Activated CD4-positive, alpha-beta T cell treated with anti-CD3 and anti-CD28 coated beads for 1 hour (primary cell): ENCODE measurements at regions not wholly inside any gene's neighbourhood (a gene's known extent, or its start where the extent isn't known, plus 50 kb on each side); places are given as distances from the start of the nearest gene placed in this dataset.

Source experiments
- DNase-seq: peaks from one replicate; pipeline ENCODE4 v3.0.0-alpha.2; 2020

DNA sequence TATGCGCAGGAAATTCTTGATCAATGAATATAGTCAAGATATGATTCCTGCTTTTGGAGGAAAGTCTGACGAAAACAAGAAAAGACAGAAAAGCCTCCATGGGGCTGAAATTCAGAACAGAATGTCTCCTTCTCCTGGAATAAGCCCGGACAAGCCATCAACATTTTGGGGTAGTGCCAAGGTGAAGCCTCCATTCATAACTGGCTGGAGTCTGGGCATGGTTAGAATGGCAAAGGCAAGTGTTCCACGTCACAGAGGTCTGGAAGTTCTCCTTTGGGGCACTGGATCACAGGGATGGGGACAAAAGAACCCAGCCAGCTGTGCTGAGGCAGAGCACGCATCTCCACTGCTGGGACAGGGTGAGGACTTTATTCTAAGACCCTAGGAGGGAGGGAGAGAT, 505.7 kb downstream of the CMPK2 start:
- DNase-seq, result no peak

- DNase-seq, result no peak
These were observed 502.8 kb downstream of the CMPK2 start for GRCh38 chr2:6362671-6363450.

- DNase-seq, result no peak
These were observed 497.4 kb downstream of the CMPK2 start for GRCh38 chr2:6368281-6368680.

- no peak for DNase-seq
These were observed 496.4 kb downstream of the CMPK2 start for GRCh38 chr2:6369266-6369665.

- DNase-seq, result no peak
These were observed 494.8 kb downstream of the CMPK2 start for GRCh38 chr2:6370753-6371551.

DNA sequence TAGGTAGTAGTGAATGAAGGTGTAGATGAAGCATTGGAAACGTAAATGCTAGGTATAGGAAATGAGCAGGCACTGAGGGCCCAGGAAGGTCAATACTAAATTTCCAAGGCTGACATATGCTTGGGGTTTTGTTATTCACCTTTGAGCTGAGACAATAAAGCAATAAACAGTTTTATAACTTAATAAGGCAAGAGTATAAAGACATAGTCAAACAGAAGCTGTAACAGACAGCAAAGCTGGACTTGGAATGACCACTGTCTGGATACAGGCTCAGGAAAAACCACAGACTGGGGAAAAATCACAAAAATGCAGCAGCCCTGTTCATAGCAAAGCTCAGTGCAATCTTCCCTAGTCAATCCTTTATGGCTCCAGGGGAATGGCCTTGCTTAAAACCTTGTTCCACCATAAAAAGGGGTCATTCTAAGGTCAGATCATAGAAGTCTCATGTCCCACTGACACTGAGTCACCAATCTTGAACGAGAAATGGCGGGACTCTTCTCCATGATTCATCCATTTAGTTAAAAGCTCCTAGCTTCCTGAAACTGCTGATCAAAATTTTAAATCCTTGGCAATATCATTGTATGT, 493.3 kb downstream of the CMPK2 start:
- no peak for DNase-seq

DNA sequence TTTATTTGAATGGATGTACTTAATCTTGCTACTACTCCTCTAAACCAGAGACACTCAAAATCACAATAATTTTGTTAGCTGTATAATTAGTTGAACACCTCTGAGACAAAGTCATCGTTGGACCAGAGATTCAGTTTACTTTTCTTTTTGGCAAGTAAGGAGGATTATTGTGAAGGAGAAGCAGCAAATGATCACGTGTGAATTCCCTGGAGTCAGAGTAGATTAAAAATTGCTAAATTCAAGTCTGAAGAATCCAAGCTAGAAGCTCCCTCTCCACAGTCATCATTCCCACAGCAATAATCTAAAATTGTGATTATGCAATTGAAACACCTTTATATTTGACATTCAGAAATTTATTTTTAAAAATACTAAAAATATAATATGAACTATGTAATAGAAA, 484.4 kb downstream of the CMPK2 start:
- no peak for DNase-seq

DNA sequence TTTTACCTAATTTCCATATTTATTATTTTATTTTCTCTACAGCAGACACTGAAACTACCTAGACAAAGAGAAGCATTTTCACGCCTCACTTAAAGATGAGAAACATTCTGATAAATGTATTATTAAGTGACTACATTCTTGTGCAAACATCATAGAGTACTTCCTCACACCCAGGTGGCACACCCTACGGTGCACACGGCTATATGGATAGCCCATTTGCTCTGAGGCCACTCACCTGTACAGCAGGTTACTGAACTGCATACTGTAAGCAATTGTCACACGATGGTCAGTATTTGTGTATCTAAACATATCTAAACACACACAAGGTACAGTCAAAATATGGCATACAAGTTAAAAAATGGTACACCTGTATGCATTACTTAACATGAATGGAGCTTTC, 481.4 kb downstream of the CMPK2 start:
- no peak for DNase-seq

DNA sequence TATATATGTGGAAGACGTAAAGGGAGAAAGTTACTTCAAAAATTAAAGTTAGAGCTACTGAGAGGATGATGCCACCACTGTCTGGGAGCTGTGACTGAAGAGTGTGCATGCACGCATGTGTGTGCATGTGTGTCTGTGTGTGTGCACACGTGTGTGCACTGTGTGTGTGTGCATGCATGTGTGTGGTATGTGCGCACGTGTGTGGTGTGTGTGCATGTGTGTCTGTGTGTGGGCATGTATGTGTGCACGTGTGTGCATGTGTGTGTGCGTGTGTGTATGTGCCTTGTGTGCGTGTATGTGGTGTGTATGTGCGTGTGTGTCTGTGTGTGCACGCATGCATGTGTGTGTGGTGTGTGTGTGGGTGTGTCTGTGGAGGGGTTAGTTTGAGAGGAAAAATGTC, 473.4 kb downstream of the CMPK2 start:
- no peak for DNase-seq

DNA sequence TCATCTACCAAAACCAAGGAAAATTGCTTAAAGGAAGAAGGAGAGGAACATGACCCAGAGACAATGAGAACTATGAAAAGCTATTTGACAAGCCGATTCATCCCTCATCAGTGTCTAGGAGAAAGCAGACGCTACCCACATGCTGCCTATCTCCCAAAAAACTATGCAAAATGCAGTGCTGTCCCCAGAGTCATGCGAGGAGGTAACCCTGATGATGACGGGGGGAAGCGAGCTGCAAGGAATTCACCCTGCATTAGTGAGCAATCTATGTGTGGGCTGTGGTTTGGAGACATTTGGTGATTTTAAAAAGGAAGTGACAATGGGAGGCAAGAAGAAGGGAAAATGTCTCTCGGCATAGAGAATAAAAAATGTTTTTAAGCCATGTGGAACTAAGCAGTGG, 472.7 kb downstream of the CMPK2 start:
- DNase-seq, result no peak

DNA sequence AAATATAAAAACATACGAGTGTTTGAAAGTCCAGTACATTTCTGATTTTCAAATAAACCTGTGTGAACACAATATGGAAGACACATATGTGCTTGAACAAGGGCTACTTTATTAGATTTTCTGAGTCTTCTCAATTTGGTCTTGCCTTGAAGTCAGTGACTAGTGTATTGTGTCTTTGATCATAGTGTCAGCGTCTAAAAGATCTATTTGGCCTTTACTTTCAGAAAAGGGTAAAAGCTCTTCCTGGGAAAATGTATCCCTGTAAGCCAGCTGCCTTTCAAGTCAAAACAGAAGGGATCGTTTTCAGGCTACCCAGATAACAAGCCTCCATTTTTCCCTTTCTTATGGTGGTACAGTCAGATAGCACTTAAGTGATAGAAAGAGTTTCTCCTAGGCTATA, 471.9 kb downstream of the CMPK2 start:
- no peak for DNase-seq

DNA sequence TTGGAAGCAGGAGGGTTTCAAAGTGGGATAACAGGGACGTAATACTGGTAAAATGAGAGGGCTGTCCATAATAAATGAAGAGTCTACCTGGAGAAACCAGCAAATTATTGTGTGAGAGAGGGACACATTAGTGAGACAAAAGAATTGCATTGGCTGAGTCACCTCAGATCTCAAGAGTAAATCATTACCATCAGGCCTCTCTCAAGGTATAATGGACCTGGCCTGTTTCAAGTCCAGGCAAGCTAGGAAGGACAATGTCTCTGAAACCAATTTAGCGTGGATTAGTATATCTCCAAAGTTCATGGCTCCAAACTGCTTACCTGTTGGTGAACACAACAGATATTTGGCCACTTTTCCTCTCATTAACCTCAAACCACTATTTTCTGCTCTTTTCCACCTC, 471.4 kb downstream of the CMPK2 start:
- DNase-seq, result no peak

DNA sequence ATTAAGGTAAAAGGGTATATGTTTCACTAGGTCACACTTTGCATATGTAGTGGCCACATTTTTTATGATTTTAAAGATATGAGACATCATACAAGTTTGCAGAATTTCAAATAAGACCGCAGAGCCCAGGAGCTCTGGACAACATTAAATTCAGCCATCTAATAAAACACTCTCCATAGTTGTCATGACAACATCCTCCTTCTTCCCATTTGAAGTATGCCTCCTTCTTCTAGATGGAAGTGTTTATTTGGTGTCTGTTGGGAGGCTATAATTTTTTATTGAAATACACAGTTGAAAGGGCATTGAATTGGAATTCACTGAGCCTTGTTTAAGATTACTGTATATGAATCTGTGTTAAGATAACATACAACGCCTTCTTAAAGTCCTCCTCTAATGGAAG, 467.3 kb downstream of the CMPK2 start:
- DNase-seq, result no peak

DNA sequence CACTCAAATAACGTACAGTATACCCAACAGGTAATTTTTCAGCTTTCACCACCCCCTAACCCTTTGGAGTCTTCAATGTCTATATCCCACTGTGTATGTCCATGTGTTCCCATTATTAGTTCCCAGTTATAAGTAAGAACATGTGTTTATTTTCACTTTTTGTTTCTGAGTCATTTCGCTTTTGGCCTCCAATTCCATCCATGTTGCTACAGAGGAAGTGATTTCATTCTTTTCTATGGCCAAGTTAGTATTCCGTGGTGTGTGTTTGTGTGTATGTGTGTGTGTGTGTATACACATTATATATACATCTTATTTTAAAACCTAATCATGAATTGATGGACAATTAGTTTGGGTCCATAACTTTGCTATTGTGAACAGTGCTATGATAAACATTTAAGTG, 464.4 kb downstream of the CMPK2 start:
- no peak for DNase-seq

GRCh38 chr2:6408057-6408456, 457.6 kb downstream of the CMPK2 start:
- no peak for DNase-seq

- no peak for DNase-seq
These were observed 455.4 kb downstream of the CMPK2 start for GRCh38 chr2:6410313-6410712.

GRCh38 chr2:6412533-6413091, 453.1 kb downstream of the CMPK2 start:
- no peak for DNase-seq

DNA sequence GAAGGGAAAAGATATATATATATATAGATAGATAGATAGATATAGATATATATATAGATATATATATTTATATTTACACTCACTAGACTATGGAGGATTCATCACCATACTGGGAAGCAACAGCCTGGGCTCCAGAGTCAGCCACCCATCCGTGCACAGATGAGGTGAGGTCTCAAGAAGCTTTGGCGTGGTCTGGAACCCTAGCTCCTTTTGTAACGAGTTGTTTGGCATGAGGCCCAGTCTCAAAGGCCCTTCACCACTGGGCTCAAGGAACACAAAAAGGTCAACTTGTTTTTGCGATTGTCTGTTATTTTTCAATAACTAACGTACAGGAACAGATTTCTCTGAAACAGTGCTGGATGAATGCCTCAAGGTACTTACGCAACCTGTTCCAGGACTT, 448.7 kb downstream of the CMPK2 start:
- no peak for DNase-seq

- no peak for DNase-seq
These were observed 447.4 kb downstream of the CMPK2 start for GRCh38 chr2:6418291-6418690.

GRCh38 chr2:6421138-6421730, 444.5 kb downstream of the CMPK2 start:
- DNase-seq, result no peak

DNA sequence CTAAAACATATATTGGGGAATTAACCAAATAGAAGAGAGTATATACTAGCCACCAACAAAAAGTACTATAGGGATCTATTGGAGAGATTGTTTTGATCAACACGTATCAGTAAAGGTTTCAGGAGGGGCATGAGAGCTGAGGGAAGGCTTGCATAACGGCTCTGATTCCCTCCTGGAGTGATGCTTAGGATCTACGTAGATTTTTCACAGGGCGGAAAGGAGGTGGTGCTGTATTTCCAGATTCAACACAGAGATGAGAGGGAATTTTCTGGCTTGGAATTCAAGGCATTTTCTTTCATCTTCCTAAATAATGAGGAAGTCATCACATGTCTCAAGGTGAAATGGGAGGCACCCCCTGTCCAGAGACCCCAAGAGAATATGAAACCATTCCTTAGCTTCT, 443.8 kb downstream of the CMPK2 start:
- DNase-seq, result no peak

GRCh38 chr2:6423157-6423556, 442.6 kb downstream of the CMPK2 start:
- DNase-seq, result no peak

DNA sequence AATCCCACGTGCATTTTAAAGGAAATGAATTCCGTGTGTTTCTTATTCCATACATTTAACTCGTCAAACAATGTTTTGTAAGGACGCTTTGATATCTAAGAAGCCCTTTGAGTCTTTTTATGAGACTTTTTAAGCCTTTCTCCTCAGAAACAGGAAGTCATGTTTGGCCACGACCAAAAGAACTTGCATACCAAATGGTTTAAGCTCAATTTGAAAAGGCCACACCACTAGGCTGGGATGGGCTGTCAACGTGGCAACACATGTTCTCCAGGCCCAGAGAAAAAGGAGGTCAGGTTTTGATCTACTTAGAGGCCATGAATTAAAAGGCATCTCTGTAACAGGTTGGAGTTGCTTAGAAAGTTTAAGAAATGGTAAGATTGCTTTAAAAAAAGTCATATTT, 441.8 kb downstream of the CMPK2 start:
- no peak for DNase-seq
